DND-41 (cell line): ENCODE measurements at regions not wholly inside any gene's neighbourhood (a gene's known extent, or its start where the extent isn't known, plus 50 kb on each side); places are given as distances from the start of the nearest gene placed in this dataset.

Source experiments
- ATAC-seq: fragments of 200-7000 bp; cut with Tn5 transposase; 3 replicates; pipeline ENCODE4 v1.9.1; 2021; ENCODE audit warnings: low read depth; ENCODE audit not compliant: insufficient read depth
- DNase-seq: peaks from one replicate; pipeline ENCODE4 v3.0.0-alpha.2; 2020
- H2AFZ ChIP-seq: 2 replicates; pipeline ENCODE4 v1.6.0; 2012; ENCODE audit warnings: low read depth, low read length
- H3K27ac ChIP-seq: 2 replicates; pipeline ENCODE4 v1.5.1; 2012; ENCODE audit warnings: low read length, inconsistent platforms
- H3K27me3 ChIP-seq: fragments of 200-600 bp; sonication (generic); 2 replicates; pipeline ENCODE4 v1.6.0; 2012; ENCODE audit warnings: low read length, mild to moderate bottlenecking, inconsistent platforms; ENCODE audit not compliant: insufficient read depth, poor library complexity
- H3K36me3 ChIP-seq: 2 replicates; pipeline ENCODE4 v1.5.1; 2012; ENCODE audit warnings: low read length, inconsistent platforms; ENCODE audit not compliant: insufficient read depth
- H3K4me1 ChIP-seq: 2 replicates; pipeline ENCODE4 v1.5.1; 2012; ENCODE audit warnings: mild to moderate bottlenecking, low read length; ENCODE audit not compliant: insufficient read depth
- H3K4me2 ChIP-seq: 2 replicates; pipeline ENCODE4 v1.6.0; 2012; ENCODE audit warnings: mild to moderate bottlenecking, moderate library complexity, low read length, inconsistent platforms; ENCODE audit not compliant: insufficient read depth
- H3K4me3 ChIP-seq, 2 experiments: fragments of 200-600 bp in 1 of 2; shearing (Covaris generic) in 1 of 2; 2 replicates each; pipeline ENCODE4 v1.5.1; 2012 to 2016; ENCODE audit warnings: inconsistent platforms in 2 of 2, low read length in 2 of 2, mild to moderate bottlenecking in 2 of 2, low read depth in 1 of 2, moderate library complexity in 1 of 2
- H3K79me2 ChIP-seq: 2 replicates; pipeline ENCODE4 v1.6.0; 2012; ENCODE audit warnings: low read length, inconsistent platforms; ENCODE audit not compliant: insufficient read depth
- H3K9ac ChIP-seq: 2 replicates; pipeline ENCODE4 v1.6.0; 2012; ENCODE audit warnings: low read depth, mild to moderate bottlenecking, inconsistent platforms, low read length, moderate library complexity
- H3K9me3 ChIP-seq: 2 replicates; pipeline ENCODE4 v1.5.1; 2012; ENCODE audit warnings: low read length, moderate library complexity, mild to moderate bottlenecking, inconsistent platforms; ENCODE audit not compliant: insufficient read depth, severe bottlenecking
- H4K20me1 ChIP-seq: 2 replicates; pipeline ENCODE4 v1.6.0; 2012; ENCODE audit warnings: low read length; ENCODE audit not compliant: insufficient read depth
- CTCF ChIP-seq: IDR thresholded peaks from 2 replicates; pipeline ENCODE4 v1.5.1; 2012; ENCODE audit warnings: borderline replicate concordance, low read length, moderate library complexity, mild to moderate bottlenecking; ENCODE audit not compliant: poor library complexity, severe bottlenecking; ENCODE audit errors: extremely low read depth
- EZH2 ChIP-seq: IDR thresholded peaks from 3 replicates; pipeline ENCODE4 v1.6.1; 2012; ENCODE audit warnings: borderline replicate concordance, low read depth, mild to moderate bottlenecking, moderate library complexity, low read length, inconsistent platforms; ENCODE audit not compliant: severe bottlenecking

GRCh38 chr6:160929831-160930230 is 61.7 kb upstream of the MAP3K4 start:
- Histone ChIP-seq H3K4me1 (no peaks in the 10 kb centered on the region), H2AFZ (no peak overlapping the region), H3K9me3 (peaks cover 3% of the 10 kb centered on the region), H3K9ac (no peak overlapping the region), H3K36me3 (no peaks in the 10 kb centered on the region), H3K4me3 (no peak overlapping the region), H3K4me2 (no peak overlapping the region), H3K79me2 (no peaks in the 10 kb centered on the region), H4K20me1 (no peaks in the 10 kb centered on the region), H3K27me3 (no peaks in the 10 kb centered on the region), H3K27ac (no peak overlapping the region)
- TF ChIP-seq EZH2: no peak
- ATAC-seq: no peak
- DNase-seq: no peak

- Histone ChIP-seq H3K27me3 (no peaks in the 10 kb centered on the region), H4K20me1 (no peaks in the 10 kb centered on the region), H3K9me3 (no peaks in the 10 kb centered on the region), H3K4me3 (no peak overlapping the region), H3K9ac (no peak overlapping the region), H3K36me3 (no peaks in the 10 kb centered on the region), H3K27ac (no peak overlapping the region), H2AFZ (no peak overlapping the region), H3K4me2 (no peak overlapping the region), H3K79me2 (no peaks in the 10 kb centered on the region), H3K4me1 (no peaks in the 10 kb centered on the region)
- DNase-seq: no peak
- TF ChIP-seq EZH2: no peak
- TF ChIP-seq CTCF: no peak
- ATAC-seq: no peak
Observed at GRCh38 chr6:160930547-160931377, 60.8 kb upstream of the MAP3K4 start.

- no peak overlapping the region for H3K27ac ChIP-seq
Observed at GRCh38 chr6:160931378-160932310, 59.9 kb upstream of the MAP3K4 start.

More at GRCh38 chr6:160931378-160932310, 59.9 kb upstream of the MAP3K4 start:
- no peaks in the 10 kb centered on the region for H3K4me1 ChIP-seq
- no peaks in the 10 kb centered on the region for H3K36me3 ChIP-seq
- H3K27me3 ChIP-seq: no peaks in the 10 kb centered on the region
- TF ChIP-seq EZH2 (no peak), CTCF (no peak)
- no peaks in the 10 kb centered on the region for H3K9me3 ChIP-seq
- no peaks in the 10 kb centered on the region for H4K20me1 ChIP-seq
- no peaks in the 10 kb centered on the region for H3K79me2 ChIP-seq
- DNase-seq: no peak
- no peak for ATAC-seq
- no peak overlapping the region for H2AFZ ChIP-seq
- H3K4me2 ChIP-seq: no peak overlapping the region
- H3K9ac ChIP-seq: no peak overlapping the region
- H3K4me3 ChIP-seq: no peak overlapping the region
